AG09319 (cell line): ENCODE measurements at regions not wholly inside any gene's neighbourhood (a gene's known extent, or its start where the extent isn't known, plus 50 kb on each side); places are given as distances from the start of the nearest gene placed in this dataset.
A peak's percentile ranks its signal among the peaks of the same experiment; 100 is the strongest.

ENCODE experiments used
- DNase-seq: peaks from one replicate; pipeline ENCODE4 v3.0.0-alpha.2; 2010; ENCODE audit warnings: low read depth; ENCODE audit errors: extremely low read depth
- TF ChIP-seq, protein P1 (sequence below): IDR thresholded peaks from 2 replicates; pipeline ENCODE4 v1.5.1; 2011; ENCODE audit warnings: low read depth, mild to moderate bottlenecking, inconsistent platforms, low read length, moderate library complexity

DNA sequence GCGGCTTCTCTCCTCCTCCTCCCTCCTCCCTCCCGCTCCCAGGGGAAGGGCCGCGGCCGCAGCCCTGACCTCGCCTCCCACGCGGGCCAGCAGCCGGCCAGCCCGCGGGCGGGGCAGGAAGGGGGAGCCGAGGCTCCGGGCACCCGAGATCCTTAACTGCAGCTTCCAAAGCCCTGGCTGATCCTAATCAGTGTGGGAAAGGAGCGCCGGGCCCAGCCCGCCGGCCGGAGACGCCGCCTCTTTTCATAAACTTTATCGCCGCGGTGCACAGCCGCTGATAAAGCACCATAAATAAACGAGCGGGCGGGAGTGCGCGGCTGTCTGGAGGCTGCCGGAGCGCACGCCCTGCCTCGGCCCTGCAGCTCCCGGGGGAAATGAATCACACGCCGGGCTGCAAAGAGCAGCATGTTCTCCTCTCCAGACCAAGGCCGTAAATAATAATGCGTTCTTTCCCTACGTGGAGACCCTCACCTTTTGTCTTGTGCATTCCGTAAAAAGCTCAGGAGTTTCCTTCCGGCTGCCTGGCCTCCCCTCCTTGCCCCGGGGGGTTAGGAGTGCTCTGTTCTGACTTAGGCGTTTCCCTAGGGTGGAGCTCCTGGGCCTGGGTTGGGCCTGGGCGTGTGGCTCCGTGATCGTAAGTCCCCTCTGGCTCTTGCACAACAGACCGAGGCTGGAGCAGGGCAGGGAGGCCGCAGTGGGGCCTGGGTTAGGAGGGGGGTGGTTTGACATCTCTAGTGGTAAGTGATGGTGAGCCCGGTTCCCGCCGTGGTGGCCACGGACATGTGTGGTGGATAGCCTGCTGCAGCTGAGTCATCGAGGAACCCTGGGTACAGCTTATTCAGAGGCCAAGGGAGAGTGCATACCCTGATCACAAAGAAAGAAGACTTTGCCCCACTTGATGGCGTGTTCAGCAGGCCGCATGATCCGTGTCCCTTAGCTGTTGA, 132.6 kb upstream of the HES1 start:
- TF ChIP-seq, protein P1, sequence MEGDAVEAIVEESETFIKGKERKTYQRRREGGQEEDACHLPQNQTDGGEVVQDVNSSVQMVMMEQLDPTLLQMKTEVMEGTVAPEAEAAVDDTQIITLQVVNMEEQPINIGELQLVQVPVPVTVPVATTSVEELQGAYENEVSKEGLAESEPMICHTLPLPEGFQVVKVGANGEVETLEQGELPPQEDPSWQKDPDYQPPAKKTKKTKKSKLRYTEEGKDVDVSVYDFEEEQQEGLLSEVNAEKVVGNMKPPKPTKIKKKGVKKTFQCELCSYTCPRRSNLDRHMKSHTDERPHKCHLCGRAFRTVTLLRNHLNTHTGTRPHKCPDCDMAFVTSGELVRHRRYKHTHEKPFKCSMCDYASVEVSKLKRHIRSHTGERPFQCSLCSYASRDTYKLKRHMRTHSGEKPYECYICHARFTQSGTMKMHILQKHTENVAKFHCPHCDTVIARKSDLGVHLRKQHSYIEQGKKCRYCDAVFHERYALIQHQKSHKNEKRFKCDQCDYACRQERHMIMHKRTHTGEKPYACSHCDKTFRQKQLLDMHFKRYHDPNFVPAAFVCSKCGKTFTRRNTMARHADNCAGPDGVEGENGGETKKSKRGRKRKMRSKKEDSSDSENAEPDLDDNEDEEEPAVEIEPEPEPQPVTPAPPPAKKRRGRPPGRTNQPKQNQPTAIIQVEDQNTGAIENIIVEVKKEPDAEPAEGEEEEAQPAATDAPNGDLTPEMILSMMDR, result no peak
- DNase-seq, result peak; percentile 69

DNA sequence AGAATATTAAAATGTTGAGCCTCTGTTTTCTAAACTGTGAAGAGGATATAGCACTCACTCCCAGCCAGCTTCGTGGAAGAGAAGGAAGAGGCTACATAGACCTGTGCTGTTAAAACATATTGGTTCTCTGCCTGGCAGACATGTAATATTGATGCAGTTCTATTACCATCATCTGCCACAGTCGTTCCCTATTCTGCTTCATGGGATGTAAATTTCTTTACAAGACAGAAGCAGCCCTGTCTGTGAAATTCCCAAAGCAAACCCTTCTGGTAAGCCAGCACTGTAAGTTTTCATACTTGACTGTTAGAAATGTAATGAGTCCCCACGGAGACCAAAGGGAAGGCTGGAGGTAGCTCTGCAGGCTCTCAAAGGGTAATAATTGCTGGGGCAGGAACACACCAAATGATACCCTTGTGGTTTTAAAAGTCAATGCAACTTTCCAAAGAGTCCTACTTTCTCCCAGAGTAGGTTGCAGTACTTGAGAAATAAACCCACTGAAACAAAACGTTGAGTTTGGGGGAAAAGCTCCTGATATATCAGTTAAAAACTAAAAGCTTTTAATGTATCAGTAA, 129.9 kb upstream of the HES1 start:
- no peak for DNase-seq
- TF ChIP-seq, protein P1, result no peak

DNA sequence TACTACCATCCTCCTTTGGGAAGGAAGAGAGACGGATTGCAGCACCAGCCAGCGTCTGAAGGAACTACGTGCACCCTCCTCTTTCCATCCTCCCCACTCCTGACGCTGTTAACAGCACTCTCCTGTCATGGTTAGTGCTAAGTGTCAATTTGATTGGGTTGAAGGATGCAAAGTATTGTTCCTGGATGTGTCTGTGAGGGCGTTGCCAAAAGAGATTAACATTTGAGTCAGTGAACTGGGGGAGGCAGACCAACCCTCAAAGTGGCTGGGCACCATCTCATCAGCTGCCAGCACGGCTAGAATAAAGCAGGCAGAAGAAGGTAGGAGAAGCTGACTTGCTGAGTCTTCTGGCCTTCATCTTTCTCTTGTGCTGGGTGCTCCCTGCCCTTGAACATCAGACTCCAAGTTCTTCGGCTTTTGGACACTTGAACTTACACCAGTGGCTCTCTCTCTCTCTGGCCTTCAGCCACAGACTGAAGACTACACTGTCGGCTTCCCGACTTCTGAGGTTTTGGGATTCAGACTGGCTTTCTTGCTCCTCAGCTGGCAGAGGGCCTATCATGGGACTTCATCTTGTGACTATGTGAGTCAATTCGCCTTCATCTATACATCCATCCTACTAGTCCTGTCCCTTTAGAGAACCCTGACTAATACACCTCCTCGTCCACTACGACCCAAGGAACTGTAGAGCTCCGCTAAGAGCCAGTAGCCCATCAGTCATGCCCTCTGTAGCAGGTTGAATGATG, 128.2 kb upstream of the HES1 start:
- TF ChIP-seq, protein P1, result no peak
- no peak for DNase-seq

DNA sequence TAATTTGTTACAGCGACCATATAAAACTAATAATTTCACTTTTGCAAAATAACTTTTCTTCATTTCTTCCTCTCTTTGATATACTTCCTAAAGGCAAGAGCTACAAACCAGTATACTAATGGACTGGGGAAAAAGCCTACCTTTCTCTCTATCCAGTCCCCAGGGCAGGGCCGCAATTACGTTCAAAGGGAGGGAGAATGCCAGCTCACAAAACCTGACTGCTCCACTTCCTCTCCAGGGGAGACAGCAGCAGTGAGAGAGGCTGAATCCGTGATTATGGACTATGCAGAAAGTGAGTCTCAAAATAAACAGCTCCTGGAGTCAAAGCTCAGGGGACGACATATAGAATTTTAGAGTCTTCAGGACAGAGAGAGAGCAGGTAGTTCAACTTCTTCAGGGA, 126.9 kb upstream of the HES1 start:
- TF ChIP-seq, protein P1, result no peak
- DNase-seq, result no peak

DNA sequence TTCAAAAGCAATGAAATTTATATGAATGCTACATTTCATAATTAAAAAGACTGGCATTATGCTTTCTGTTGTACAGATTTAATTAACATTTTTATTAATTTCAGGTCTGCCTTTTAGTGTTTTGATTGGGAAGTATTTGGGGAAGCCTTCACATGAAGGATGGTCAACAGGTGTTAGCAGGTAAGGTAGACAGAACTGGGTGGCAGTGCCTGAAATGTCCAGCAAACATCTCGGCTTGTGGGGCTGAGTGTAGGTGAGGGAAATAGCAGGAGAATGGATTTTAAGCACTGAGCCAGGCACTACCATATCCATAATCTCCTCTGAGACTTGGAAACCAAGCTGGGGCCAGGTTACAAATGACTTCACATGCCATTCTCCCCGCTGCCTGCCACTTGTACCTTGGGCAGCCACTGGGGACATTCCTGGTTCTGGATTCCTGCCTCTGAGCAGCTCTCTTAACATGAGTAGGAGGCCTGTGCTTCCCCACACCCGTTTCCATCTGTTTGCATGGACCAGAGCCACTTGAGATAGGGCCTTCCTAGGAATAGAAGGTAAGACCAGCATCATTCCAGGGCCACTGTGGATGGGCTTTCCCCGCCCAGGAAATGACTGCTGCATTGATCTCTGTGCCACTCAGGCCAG, 125.9 kb upstream of the HES1 start:
- TF ChIP-seq, protein P1, result no peak
- no peak for DNase-seq

DNA sequence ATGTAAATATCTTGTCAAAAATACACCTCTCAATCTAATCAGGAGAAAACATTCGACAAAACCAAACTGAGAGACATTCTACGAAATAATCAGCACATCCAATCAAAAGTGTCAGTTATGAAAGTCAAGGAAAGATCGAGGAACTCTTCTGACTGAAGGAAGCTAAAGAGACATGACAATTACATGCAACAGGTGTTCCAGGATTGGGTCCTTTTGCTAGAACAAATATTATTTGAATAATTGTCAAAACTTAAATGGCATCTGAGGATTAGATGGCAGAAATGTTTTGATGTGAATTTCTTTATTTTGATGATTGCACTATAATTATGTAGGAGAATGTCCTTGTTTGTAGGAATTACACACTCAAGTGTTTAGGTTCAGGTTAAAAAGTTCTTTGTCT, 124.1 kb upstream of the HES1 start:
- no peak for DNase-seq
- TF ChIP-seq, protein P1, result no peak
